ENCODE measurements at regions not wholly inside any gene's neighbourhood (a gene's known extent, or its start where the extent isn't known, plus 50 kb on each side); places are given as distances from the start of the nearest gene placed in this dataset.

- Histone ChIP-seq H3K36me3 (no peaks in the 10 kb centered on the region), H3K4me3 (no peak overlapping the region), H3K27ac (no peak overlapping the region), H3K9me3 (no peaks in the 10 kb centered on the region), H3K27me3 (no peaks in the 10 kb centered on the region), H3K4me1 (no peaks in the 10 kb centered on the region)
- 93 to 100% methylated on average over 2 to 8 of the region's 10 CpGs for WGBS, 2 donors (ENCODE audit: low coverage in 1 of 2)
- TF ChIP-seq POLR2AphosphoS5 (IDR thresholded peaks at IDR 0.05) (no peak), EP300 (IDR thresholded peaks at IDR 0.05) (no peak), POLR2A (IDR thresholded peaks at IDR 0.05) (no peak), CTCF (IDR thresholded peaks at IDR 0.05) (no peak)
- no peak for ATAC-seq
These were observed 222.8 kb upstream of the CDYL start for GRCh38 chr6:4553387-4553786.

- Histone ChIP-seq H3K27ac (no peak overlapping the region), H3K4me1 (no peaks in the 10 kb centered on the region), H3K9me3 (no peaks in the 10 kb centered on the region), H3K4me3 (no peak overlapping the region), H3K27me3 (no peaks in the 10 kb centered on the region), H3K36me3 (no peaks in the 10 kb centered on the region)
- TF ChIP-seq POLR2A (IDR thresholded peaks at IDR 0.05) (no peak), EP300 (IDR thresholded peaks at IDR 0.05) (no peak), POLR2AphosphoS5 (IDR thresholded peaks at IDR 0.05) (no peak), CTCF (IDR thresholded peaks at IDR 0.05) (no peak)
- no peak for ATAC-seq
- WGBS, 2 donors (ENCODE audit: low coverage in 1 of 2), result no CpG with 5 or more reads among the region's 1 CpG
These were observed 226.0 kb upstream of the CDYL start for GRCh38 chr6:4550227-4550597.

- Histone ChIP-seq H3K27ac (no peak overlapping the region), H3K9me3 (no peaks in the 10 kb centered on the region), H3K27me3 (no peaks in the 10 kb centered on the region), H3K4me1 (no peaks in the 10 kb centered on the region), H3K36me3 (no peaks in the 10 kb centered on the region), H3K4me3 (no peak overlapping the region)
- WGBS, 2 donors (ENCODE audit: low coverage in 1 of 2), result 95% methylated on average over 7 to 10 of the region's 23 CpGs
- TF ChIP-seq CTCF (IDR thresholded peaks at IDR 0.05) (no peak), POLR2A (IDR thresholded peaks at IDR 0.05) (no peak), EP300 (IDR thresholded peaks at IDR 0.05) (no peak), POLR2AphosphoS5 (IDR thresholded peaks at IDR 0.05) (no peak)
- ATAC-seq, result no peak
These were observed 226.5 kb upstream of the CDYL start for GRCh38 chr6:4549556-4550226.

GRCh38 chr6:4545893-4546292, 230.3 kb upstream of the CDYL start:
- ATAC-seq, result no peak
- no peaks in the 10 kb centered on the region for H3K4me1 ChIP-seq
- no peak overlapping the region for H3K27ac ChIP-seq
- TF ChIP-seq POLR2AphosphoS5 (IDR thresholded peaks at IDR 0.05) (no peak), EP300 (IDR thresholded peaks at IDR 0.05) (no peak)
- H3K27me3 ChIP-seq, result no peaks in the 10 kb centered on the region
- H3K9me3 ChIP-seq, result no peaks in the 10 kb centered on the region
- WGBS, 2 donors (ENCODE audit: low coverage in 1 of 2), result 0% methylated on average over 1 of the region's 4 CpGs; no CpG with 5 or more reads in 1 of the 2 donors
- no peaks in the 10 kb centered on the region for H3K36me3 ChIP-seq
- no peak overlapping the region for H3K4me3 ChIP-seq

GRCh38 chr6:4543596-4543995, 232.6 kb upstream of the CDYL start:
- no peak for ATAC-seq
- H3K27ac ChIP-seq, result no peak overlapping the region
- H3K27me3 ChIP-seq, result no peaks in the 10 kb centered on the region
- H3K36me3 ChIP-seq, result no peaks in the 10 kb centered on the region
- no peaks in the 10 kb centered on the region for H3K4me1 ChIP-seq
- no peaks in the 10 kb centered on the region for H3K9me3 ChIP-seq
- WGBS, 2 donors (ENCODE audit: low coverage in 1 of 2), result 57 to 60% methylated on average over 2 of the region's 2 CpGs
- H3K4me3 ChIP-seq, result no peak overlapping the region
- TF ChIP-seq POLR2AphosphoS5 (IDR thresholded peaks at IDR 0.05) (no peak), POLR2A (IDR thresholded peaks at IDR 0.05) (no peak), CTCF (IDR thresholded peaks at IDR 0.05) (no peak), EP300 (IDR thresholded peaks at IDR 0.05) (no peak)

Measured in gastroesophageal sphincter (tissue), 4 donors.